Activated CD4-positive, alpha-beta T cell treated with anti-CD3 and anti-CD28 coated beads for 36 hours (primary cell): ENCODE measurements at regions not wholly inside any gene's neighbourhood (a gene's known extent, or its start where the extent isn't known, plus 50 kb on each side); places are given as distances from the start of the nearest gene placed in this dataset.
A peak's percentile ranks its signal among the peaks of the same experiment; 100 is the strongest.

ENCODE experiments used
- ATAC-seq: fragments of 200-7000 bp; cut with Tn5 transposase; one replicate; pipeline ENCODE4 v1.10.0; 2021; ENCODE audit warnings: mild to moderate bottlenecking, moderate library complexity
- CTCF ChIA-PET: fragments of 350-600 bp; sonication (Branson Sonifier 250); formaldehyde crosslinking; loops from one replicate; lab custom pipeline; 2021; ENCODE audit warnings: antibody characterized with exemption; lab: Charles Lee
- POLR2A ChIA-PET: fragments of 350-600 bp; sonication (Branson Sonifier 250); formaldehyde crosslinking; loops from one replicate; lab custom pipeline; 2021; ENCODE audit warnings: antibody characterized with exemption, inconsistent platforms; lab: Charles Lee
- DNase-seq: peaks from one replicate; pipeline ENCODE4 v3.0.0-alpha.2; 2020
- H3K27ac Mint-ChIP-seq: one replicate; pipeline ENCODE4 v1.8.0; 2021; ENCODE audit warnings: mixed read lengths
- H3K27me3 Mint-ChIP-seq: one replicate; pipeline ENCODE4 v1.8.0; 2021; ENCODE audit warnings: mixed read lengths
- H3K36me3 Mint-ChIP-seq: one replicate; pipeline ENCODE4 v1.8.0; 2021; ENCODE audit warnings: low read depth, mixed read lengths
- H3K4me1 Mint-ChIP-seq: one replicate; pipeline ENCODE4 v1.8.0; 2021; ENCODE audit warnings: mixed read lengths
- H3K4me3 Mint-ChIP-seq: one replicate; pipeline ENCODE4 v1.8.0; 2021; ENCODE audit warnings: mild to moderate bottlenecking, moderate library complexity, mixed read lengths
- H3K9me3 Mint-ChIP-seq: one replicate; pipeline ENCODE4 v1.8.0; 2021; ENCODE audit warnings: low read depth, mixed read lengths
- intact Hi-C, 2 experiments: fragments of 100-400 bp; cut with DNase I in 1 of 2; cut with micrococcal nuclease in 1 of 2; formaldehyde crosslinking; loops; one replicate each; pipeline versions ENCODE4 v1.14.2 to v1.15.1; 2022 to 2024; cut with DNase I, micrococcal nuclease

- Mint-ChIP-seq H3K27ac (no peak overlapping the region), H3K27me3 (no peaks in the 10 kb centered on the region), H3K9me3 (no peaks in the 10 kb centered on the region), H3K4me1 (no peaks in the 10 kb centered on the region), H3K36me3 (peaks cover 1% of the 10 kb centered on the region), H3K4me3 (no peak overlapping the region)
- no peak for ATAC-seq
- intact Hi-C loops = no loop called here
- ChIA-PET CTCF (no interaction called here), POLR2A (no interaction called here)
- DNase-seq = no peak
These were observed 377.9 kb downstream of the LTN1 start for GRCh38 chr21:28614791-28615190.

- no peak for DNase-seq
- no peak for ATAC-seq
- CTCF ChIA-PET = interaction anchor here (0.6 to 1.0 kb wide), 3 partner anchors 10 to 115 kb away, joined by 3 to 7 read pairs (median 3); no protein-coding TSS in a partner anchor
- H3K36me3 Mint-ChIP-seq = peaks cover 1% of the 10 kb centered on the region
- peaks cover 24% of the 10 kb centered on the region for H3K4me1 Mint-ChIP-seq
- POLR2A ChIA-PET = no interaction called here
- H3K9me3 Mint-ChIP-seq = no peaks in the 10 kb centered on the region
- no peak overlapping the region for H3K4me3 Mint-ChIP-seq
- H3K27ac Mint-ChIP-seq = no peak overlapping the region
- intact Hi-C loops = no loop called here
- no peaks in the 10 kb centered on the region for H3K27me3 Mint-ChIP-seq
These were observed 384.0 kb downstream of the LTN1 start for GRCh38 chr21:28608646-28609045.

GRCh38 chr21:28607545-28607944, 385.1 kb downstream of the LTN1 start:
- ChIA-PET POLR2A (interaction anchor here (0.6 kb wide), 1 partner anchor 211 kb away, joined by 5 read pairs; no protein-coding TSS in a partner anchor), CTCF (no interaction called here)
- H3K9me3 Mint-ChIP-seq = no peaks in the 10 kb centered on the region
- H3K36me3 Mint-ChIP-seq = peaks cover 1% of the 10 kb centered on the region
- DNase-seq (no peak), ATAC-seq (no peak)
- intact Hi-C loops = no loop called here
- peaks cover 25% of the 10 kb centered on the region for H3K4me1 Mint-ChIP-seq
- H3K4me3 Mint-ChIP-seq = no peak overlapping the region
- no peak overlapping the region for H3K27ac Mint-ChIP-seq
- H3K27me3 Mint-ChIP-seq = no peaks in the 10 kb centered on the region

- POLR2A ChIA-PET = interaction anchor here (0.6 kb wide), 1 partner anchor 431 kb away, joined by 3 read pairs; no protein-coding TSS in a partner anchor
- H3K4me1 Mint-ChIP-seq = peaks cover 25% of the 10 kb centered on the region
- H3K9me3 Mint-ChIP-seq = peaks cover 14% of the 10 kb centered on the region
- ATAC-seq = peak; percentile 92
- H3K36me3 Mint-ChIP-seq = peaks cover 10% of the 10 kb centered on the region
- no peak overlapping the region for H3K4me3 Mint-ChIP-seq
- H3K27me3 Mint-ChIP-seq = no peaks in the 10 kb centered on the region
- H3K27ac Mint-ChIP-seq = no peak overlapping the region
- CTCF ChIA-PET = interaction anchor here (0.7 kb wide), 1 partner anchor 9 kb away, joined by 5 read pairs; no protein-coding TSS in a partner anchor
- no peak for DNase-seq
- intact Hi-C loops = no loop called here
These were observed 387.6 kb downstream of the LTN1 start for GRCh38 chr21:28604946-28605537.

- H3K27me3 Mint-ChIP-seq = no peaks in the 10 kb centered on the region
- no peak for ATAC-seq
- peaks cover 26% of the 10 kb centered on the region for H3K9me3 Mint-ChIP-seq
- H3K27ac Mint-ChIP-seq = no peak overlapping the region
- peaks cover 19% of the 10 kb centered on the region for H3K4me1 Mint-ChIP-seq
- peaks cover 11% of the 10 kb centered on the region for H3K36me3 Mint-ChIP-seq
- no peak overlapping the region for H3K4me3 Mint-ChIP-seq
- intact Hi-C loops = no loop called here
- DNase-seq = no peak
- ChIA-PET CTCF (interaction anchor here (0.6 to 1.5 kb wide), 2 partner anchors 85 to 144 kb away, joined by 3 read pairs; no protein-coding TSS in a partner anchor), POLR2A (no interaction called here)
These were observed 390.1 kb downstream of the LTN1 start for GRCh38 chr21:28602546-28602945.

GRCh38 chr21:28598214-28598613, 394.5 kb downstream of the LTN1 start:
- H3K27ac Mint-ChIP-seq = no peak overlapping the region
- H3K4me3 Mint-ChIP-seq = no peak overlapping the region
- intact Hi-C loops = no loop called here
- ChIA-PET POLR2A (no interaction called here), CTCF (interaction anchor here (1.0 to 1.3 kb wide), 2 partner anchors 147 to 148 kb away, joined by 3 read pairs; no protein-coding TSS in a partner anchor)
- no peaks in the 10 kb centered on the region for H3K4me1 Mint-ChIP-seq
- H3K27me3 Mint-ChIP-seq = no peaks in the 10 kb centered on the region
- DNase-seq = no peak
- peaks cover 16% of the 10 kb centered on the region for H3K36me3 Mint-ChIP-seq
- ATAC-seq = no peak
- peaks cover 28% of the 10 kb centered on the region for H3K9me3 Mint-ChIP-seq

GRCh38 chr21:28592205-28592865, 400.3 kb downstream of the LTN1 start:
- H3K9me3 Mint-ChIP-seq = no peaks in the 10 kb centered on the region
- no peak for DNase-seq
- H3K36me3 Mint-ChIP-seq = peaks cover 3% of the 10 kb centered on the region
- intact Hi-C loops = no loop called here
- ChIA-PET CTCF (interaction anchor here (1.2 to 1.9 kb wide), 2 partner anchors 49 to 153 kb away, joined by 3 to 4 read pairs; no protein-coding TSS in a partner anchor), POLR2A (no interaction called here)
- H3K4me1 Mint-ChIP-seq = no peaks in the 10 kb centered on the region
- H3K27ac Mint-ChIP-seq = no peak overlapping the region
- no peak overlapping the region for H3K4me3 Mint-ChIP-seq
- no peak for ATAC-seq
- H3K27me3 Mint-ChIP-seq = no peaks in the 10 kb centered on the region

- DNase-seq (no peak), ATAC-seq (no peak)
- POLR2A ChIA-PET = no interaction called here
- H3K27me3 Mint-ChIP-seq = no peaks in the 10 kb centered on the region
- intact Hi-C loops = no loop called here
- CTCF ChIA-PET = interaction anchor here (1.0 kb wide), 1 partner anchor 213 kb away, joined by 3 read pairs; no protein-coding TSS in a partner anchor
- no peaks in the 10 kb centered on the region for H3K9me3 Mint-ChIP-seq
- no peak overlapping the region for H3K27ac Mint-ChIP-seq
- no peaks in the 10 kb centered on the region for H3K4me1 Mint-ChIP-seq
- H3K4me3 Mint-ChIP-seq = no peak overlapping the region
- no peaks in the 10 kb centered on the region for H3K36me3 Mint-ChIP-seq
These were observed 402.0 kb downstream of the LTN1 start for GRCh38 chr21:28590676-28591075.

- H3K9me3 Mint-ChIP-seq = peaks cover 2% of the 10 kb centered on the region
- DNase-seq = no peak
- H3K36me3 Mint-ChIP-seq = no peaks in the 10 kb centered on the region
- no peak overlapping the region for H3K4me3 Mint-ChIP-seq
- H3K27me3 Mint-ChIP-seq = no peaks in the 10 kb centered on the region
- no peak for ATAC-seq
- no peak overlapping the region for H3K27ac Mint-ChIP-seq
- ChIA-PET POLR2A (no interaction called here), CTCF (interaction anchor here (1.0 kb wide), 1 partner anchor 214 kb away, joined by 3 read pairs; no protein-coding TSS in a partner anchor)
- intact Hi-C loops = no loop called here
- H3K4me1 Mint-ChIP-seq = no peaks in the 10 kb centered on the region
These were observed 402.7 kb downstream of the LTN1 start for GRCh38 chr21:28590026-28590425.

- ATAC-seq (no peak), DNase-seq (no peak)
- no peaks in the 10 kb centered on the region for H3K27me3 Mint-ChIP-seq
- ChIA-PET CTCF (interaction anchor here (1.2 kb wide), 1 partner anchor 827 kb away, joined by 3 read pairs; no protein-coding TSS in a partner anchor), POLR2A (no interaction called here)
- H3K36me3 Mint-ChIP-seq = no peaks in the 10 kb centered on the region
- peaks cover 2% of the 10 kb centered on the region for H3K9me3 Mint-ChIP-seq
- intact Hi-C loops = no loop called here
- no peak overlapping the region for H3K4me3 Mint-ChIP-seq
- H3K27ac Mint-ChIP-seq = no peak overlapping the region
- H3K4me1 Mint-ChIP-seq = no peaks in the 10 kb centered on the region
These were observed 403.7 kb downstream of the LTN1 start for GRCh38 chr21:28588997-28589396.

GRCh38 chr21:28587748-28588147, 404.9 kb downstream of the LTN1 start:
- CTCF ChIA-PET = interaction anchor here (1.2 kb wide), 1 partner anchor 826 kb away, joined by 3 read pairs; no protein-coding TSS in a partner anchor
- H3K27ac Mint-ChIP-seq = no peak overlapping the region

More at GRCh38 chr21:28587748-28588147, 404.9 kb downstream of the LTN1 start:
- DNase-seq (no peak), ATAC-seq (no peak)
- Mint-ChIP-seq H3K4me3 (no peak overlapping the region), H3K9me3 (peaks cover 2% of the 10 kb centered on the region), H3K36me3 (no peaks in the 10 kb centered on the region), H3K4me1 (no peaks in the 10 kb centered on the region), H3K27me3 (no peaks in the 10 kb centered on the region)
- POLR2A ChIA-PET = no interaction called here
- intact Hi-C loops = no loop called here
